Glutamatergic neuron (in vitro differentiated cells): ENCODE measurements at regions not wholly inside any gene's neighbourhood (a gene's known extent, or its start where the extent isn't known, plus 50 kb on each side); places are given as distances from the start of the nearest gene placed in this dataset.

Source experiments
- DNase-seq: peaks from one replicate; pipeline ENCODE4 v3.0.0; 2022
- H3K27ac Mint-ChIP-seq: one replicate; pipeline ENCODE4 v1.8.0; 2020; ENCODE audit warnings: mild to moderate bottlenecking, mixed read lengths, inconsistent platforms; ENCODE audit not compliant: unreplicated experiment
- H3K27me3 Mint-ChIP-seq: one replicate; pipeline ENCODE4 v1.8.0; 2020; ENCODE audit warnings: mild to moderate bottlenecking, moderate library complexity, mixed read lengths, inconsistent platforms; ENCODE audit not compliant: unreplicated experiment
- H3K36me3 Mint-ChIP-seq: one replicate; pipeline ENCODE4 v1.8.0; 2020; ENCODE audit warnings: mild to moderate bottlenecking, mixed read lengths, inconsistent platforms; ENCODE audit not compliant: unreplicated experiment
- H3K4me1 Mint-ChIP-seq: one replicate; pipeline ENCODE4 v1.8.0; 2020; ENCODE audit warnings: mild to moderate bottlenecking, low read depth, mixed read lengths, inconsistent platforms; ENCODE audit not compliant: unreplicated experiment
- H3K4me3 Mint-ChIP-seq: one replicate; pipeline ENCODE4 v1.8.0; 2020; ENCODE audit warnings: mild to moderate bottlenecking, mixed read lengths, inconsistent platforms; ENCODE audit not compliant: unreplicated experiment
- H3K9me3 Mint-ChIP-seq: one replicate; pipeline ENCODE4 v1.8.0; 2020; ENCODE audit warnings: mild to moderate bottlenecking, moderate library complexity, mixed read lengths, inconsistent platforms; ENCODE audit not compliant: unreplicated experiment
- TF ChIP-seq, protein P1 (sequence below): fragments of 200-600 bp; sonication (generic); IDR thresholded peaks from one replicate; pipeline ENCODE4 v1.5.0; 2021; ENCODE audit not compliant: partially characterized antibody, unreplicated experiment

DNA sequence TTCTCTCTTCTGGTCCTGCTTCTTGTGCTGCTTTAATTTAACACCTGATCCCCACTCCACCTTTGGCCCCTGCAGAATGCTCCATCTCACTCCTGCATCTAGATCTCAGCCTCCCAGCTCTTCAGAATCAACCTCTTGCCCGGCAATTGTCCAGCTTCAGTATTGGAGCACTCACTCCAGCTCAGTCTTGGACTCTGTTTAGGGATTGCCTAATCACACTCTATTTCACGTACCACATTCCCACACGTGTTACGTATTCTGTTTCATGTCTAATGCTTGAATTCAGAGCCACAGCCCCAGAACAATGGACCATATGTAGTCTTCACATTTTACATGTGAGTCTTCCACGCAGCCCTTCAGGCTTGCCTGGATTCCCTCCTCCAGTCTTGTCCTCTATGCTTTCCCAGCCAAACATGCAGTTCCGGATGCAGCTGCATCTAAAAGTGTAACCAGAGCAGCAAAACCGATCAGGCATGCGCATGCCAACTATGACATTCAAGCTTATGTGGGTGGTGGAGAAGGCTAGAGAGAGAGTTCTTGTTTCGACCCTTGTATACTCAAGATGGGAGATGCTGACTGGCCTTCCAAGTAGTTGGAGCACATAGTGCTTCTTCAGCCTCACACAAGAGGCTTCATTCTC lies 105.2 kb upstream of the FAM9A start:
- no peaks in the 10 kb centered on the region for H3K27me3 Mint-ChIP-seq
- no peak for DNase-seq
- H3K4me3 Mint-ChIP-seq: no peak overlapping the region
- H3K9me3 Mint-ChIP-seq: no peaks in the 10 kb centered on the region
- TF ChIP-seq, protein P1, sequence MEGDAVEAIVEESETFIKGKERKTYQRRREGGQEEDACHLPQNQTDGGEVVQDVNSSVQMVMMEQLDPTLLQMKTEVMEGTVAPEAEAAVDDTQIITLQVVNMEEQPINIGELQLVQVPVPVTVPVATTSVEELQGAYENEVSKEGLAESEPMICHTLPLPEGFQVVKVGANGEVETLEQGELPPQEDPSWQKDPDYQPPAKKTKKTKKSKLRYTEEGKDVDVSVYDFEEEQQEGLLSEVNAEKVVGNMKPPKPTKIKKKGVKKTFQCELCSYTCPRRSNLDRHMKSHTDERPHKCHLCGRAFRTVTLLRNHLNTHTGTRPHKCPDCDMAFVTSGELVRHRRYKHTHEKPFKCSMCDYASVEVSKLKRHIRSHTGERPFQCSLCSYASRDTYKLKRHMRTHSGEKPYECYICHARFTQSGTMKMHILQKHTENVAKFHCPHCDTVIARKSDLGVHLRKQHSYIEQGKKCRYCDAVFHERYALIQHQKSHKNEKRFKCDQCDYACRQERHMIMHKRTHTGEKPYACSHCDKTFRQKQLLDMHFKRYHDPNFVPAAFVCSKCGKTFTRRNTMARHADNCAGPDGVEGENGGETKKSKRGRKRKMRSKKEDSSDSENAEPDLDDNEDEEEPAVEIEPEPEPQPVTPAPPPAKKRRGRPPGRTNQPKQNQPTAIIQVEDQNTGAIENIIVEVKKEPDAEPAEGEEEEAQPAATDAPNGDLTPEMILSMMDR: no peak
- no peaks in the 10 kb centered on the region for H3K4me1 Mint-ChIP-seq
- H3K27ac Mint-ChIP-seq: no peak overlapping the region
- no peaks in the 10 kb centered on the region for H3K36me3 Mint-ChIP-seq

DNA sequence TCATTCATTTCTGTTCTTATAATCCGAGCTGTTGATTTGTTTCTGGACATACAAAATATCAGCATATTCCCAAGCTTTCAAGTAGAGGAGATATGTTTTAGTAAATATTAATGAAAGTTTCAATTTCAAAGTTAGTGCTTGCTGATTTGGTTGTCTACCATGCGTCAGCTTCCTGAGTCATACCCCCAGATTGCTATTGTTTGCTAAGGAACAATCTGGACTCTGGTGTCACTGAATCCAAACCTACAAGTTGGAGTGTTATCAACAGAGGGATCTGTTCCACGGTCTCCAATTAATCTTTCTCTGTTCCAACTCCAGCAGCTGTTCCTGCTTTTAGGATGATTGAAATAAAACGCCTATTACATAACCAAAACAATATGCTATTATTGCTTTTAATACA lies 96.1 kb upstream of the FAM9A start:
- Mint-ChIP-seq H3K36me3 (no peaks in the 10 kb centered on the region), H3K4me1 (no peaks in the 10 kb centered on the region), H3K27me3 (no peaks in the 10 kb centered on the region), H3K9me3 (peaks cover 1% of the 10 kb centered on the region), H3K27ac (no peak overlapping the region), H3K4me3 (no peak overlapping the region)
- DNase-seq: no peak
- TF ChIP-seq, protein P1: no peak

DNA sequence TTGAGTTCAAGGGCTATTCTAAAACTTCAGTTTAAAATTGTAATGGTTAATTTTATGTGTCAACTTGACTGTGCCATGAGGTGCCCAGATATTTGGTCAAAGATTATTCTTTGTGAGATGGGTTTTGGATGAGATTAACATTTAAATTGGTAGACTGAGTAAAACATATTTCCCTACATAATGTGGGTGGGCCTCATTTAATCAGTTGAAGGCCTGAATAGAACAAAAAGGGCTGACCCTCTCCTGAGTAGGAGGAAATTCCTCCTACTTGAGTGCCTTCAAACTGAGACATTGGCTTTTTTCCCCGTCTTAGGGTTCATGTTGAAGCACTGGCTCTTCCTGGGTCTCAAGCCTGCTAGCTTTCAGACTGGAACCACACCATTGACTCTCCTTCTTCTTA lies 89.6 kb upstream of the FAM9A start:
- H3K4me3 Mint-ChIP-seq: no peak overlapping the region
- H3K36me3 Mint-ChIP-seq: no peaks in the 10 kb centered on the region
- no peaks in the 10 kb centered on the region for H3K27me3 Mint-ChIP-seq
- no peak for DNase-seq
- TF ChIP-seq, protein P1: no peak
- no peaks in the 10 kb centered on the region for H3K9me3 Mint-ChIP-seq
- no peak overlapping the region for H3K27ac Mint-ChIP-seq
- no peaks in the 10 kb centered on the region for H3K4me1 Mint-ChIP-seq

- no peak overlapping the region for H3K4me3 Mint-ChIP-seq
- H3K9me3 Mint-ChIP-seq: no peaks in the 10 kb centered on the region
- H3K27me3 Mint-ChIP-seq: no peaks in the 10 kb centered on the region
- DNase-seq: no peak
- H3K36me3 Mint-ChIP-seq: no peaks in the 10 kb centered on the region
- no peak overlapping the region for H3K27ac Mint-ChIP-seq
- H3K4me1 Mint-ChIP-seq: no peaks in the 10 kb centered on the region
- TF ChIP-seq, protein P1: no peak
Observed at GRCh38 chrX:8887004-8887403, 85.8 kb upstream of the FAM9A start.

GRCh38 chrX:8879750-8880149 lies 78.6 kb upstream of the FAM9A start:
- H3K27ac Mint-ChIP-seq: no peak overlapping the region
- H3K4me1 Mint-ChIP-seq: no peaks in the 10 kb centered on the region
- DNase-seq: peak; percentile 30
- peaks cover 1% of the 10 kb centered on the region for H3K9me3 Mint-ChIP-seq
- TF ChIP-seq, protein P1: peak; percentile 63
- no peak overlapping the region for H3K4me3 Mint-ChIP-seq
- H3K27me3 Mint-ChIP-seq: no peaks in the 10 kb centered on the region
- H3K36me3 Mint-ChIP-seq: no peaks in the 10 kb centered on the region
